ENCODE measurements at regions not wholly inside any gene's neighbourhood (a gene's known extent, or its start where the extent isn't known, plus 50 kb on each side); places are given as distances from the start of the nearest gene placed in this dataset.

GRCh38 chr21:22871692-22872091 is 1873.5 kb downstream of the NCAM2 start:
- TF ChIP-seq CTCF (IDR thresholded peaks at IDR 0.05; ENCODE audit: unreplicated experiment) = no peak
- no peak overlapping the region for H3K27ac Mint-ChIP-seq (ENCODE audit: unreplicated experiment)
- no peak for DNase-seq (ENCODE audit: low spot score)
- no peak overlapping the region for H3K4me3 Mint-ChIP-seq (ENCODE audit: unreplicated experiment)
- no peaks in the 10 kb centered on the region for H3K4me1 Mint-ChIP-seq (ENCODE audit: unreplicated experiment)
- H3K27me3 Mint-ChIP-seq (ENCODE audit: unreplicated experiment) = no peaks in the 10 kb centered on the region
- no peaks in the 10 kb centered on the region for H3K9me3 Mint-ChIP-seq (ENCODE audit: unreplicated experiment)
- no peaks in the 10 kb centered on the region for H3K36me3 Mint-ChIP-seq (ENCODE audit: low read depth, unreplicated experiment)

GRCh38 chr21:22880573-22880972 is 1882.4 kb downstream of the NCAM2 start:
- no peak for TF ChIP-seq CTCF (IDR thresholded peaks at IDR 0.05; ENCODE audit: unreplicated experiment)
- H3K9me3 Mint-ChIP-seq (ENCODE audit: unreplicated experiment) = peaks cover 5% of the 10 kb centered on the region
- no peak overlapping the region for H3K4me3 Mint-ChIP-seq (ENCODE audit: unreplicated experiment)
- no peak overlapping the region for H3K27ac Mint-ChIP-seq (ENCODE audit: unreplicated experiment)
- H3K27me3 Mint-ChIP-seq (ENCODE audit: unreplicated experiment) = no peaks in the 10 kb centered on the region
- no peaks in the 10 kb centered on the region for H3K36me3 Mint-ChIP-seq (ENCODE audit: low read depth, unreplicated experiment)
- DNase-seq (ENCODE audit: low spot score) = no peak
- peaks cover 8% of the 10 kb centered on the region for H3K4me1 Mint-ChIP-seq (ENCODE audit: unreplicated experiment)

GRCh38 chr21:22881131-22881530 is 1882.9 kb downstream of the NCAM2 start:
- H3K9me3 Mint-ChIP-seq (ENCODE audit: unreplicated experiment) = peaks cover 5% of the 10 kb centered on the region
- no peak overlapping the region for H3K4me3 Mint-ChIP-seq (ENCODE audit: unreplicated experiment)
- TF ChIP-seq CTCF (IDR thresholded peaks at IDR 0.05; ENCODE audit: unreplicated experiment) = no peak
- H3K36me3 Mint-ChIP-seq (ENCODE audit: low read depth, unreplicated experiment) = no peaks in the 10 kb centered on the region
- H3K4me1 Mint-ChIP-seq (ENCODE audit: unreplicated experiment) = peaks cover 8% of the 10 kb centered on the region
- H3K27ac Mint-ChIP-seq (ENCODE audit: unreplicated experiment) = no peak overlapping the region
- no peak for DNase-seq (ENCODE audit: low spot score)
- no peaks in the 10 kb centered on the region for H3K27me3 Mint-ChIP-seq (ENCODE audit: unreplicated experiment)

- no peak overlapping the region for H3K27ac Mint-ChIP-seq (ENCODE audit: unreplicated experiment)
- H3K9me3 Mint-ChIP-seq (ENCODE audit: unreplicated experiment) = no peaks in the 10 kb centered on the region
- DNase-seq (ENCODE audit: low spot score) = no peak
- no peak overlapping the region for H3K4me3 Mint-ChIP-seq (ENCODE audit: unreplicated experiment)
- TF ChIP-seq CTCF (IDR thresholded peaks at IDR 0.05; ENCODE audit: unreplicated experiment) = no peak
- no peaks in the 10 kb centered on the region for H3K36me3 Mint-ChIP-seq (ENCODE audit: low read depth, unreplicated experiment)
- H3K4me1 Mint-ChIP-seq (ENCODE audit: unreplicated experiment) = peaks cover 8% of the 10 kb centered on the region
- H3K27me3 Mint-ChIP-seq (ENCODE audit: unreplicated experiment) = no peaks in the 10 kb centered on the region
Observed at GRCh38 chr21:22885079-22885478, 1886.9 kb downstream of the NCAM2 start.

- no peak overlapping the region for H3K4me3 Mint-ChIP-seq (ENCODE audit: unreplicated experiment)
- H3K27ac Mint-ChIP-seq (ENCODE audit: unreplicated experiment) = no peak overlapping the region
- peaks cover 8% of the 10 kb centered on the region for H3K4me1 Mint-ChIP-seq (ENCODE audit: unreplicated experiment)
- TF ChIP-seq CTCF (IDR thresholded peaks at IDR 0.05; ENCODE audit: unreplicated experiment) = no peak
- H3K27me3 Mint-ChIP-seq (ENCODE audit: unreplicated experiment) = no peaks in the 10 kb centered on the region
- no peaks in the 10 kb centered on the region for H3K9me3 Mint-ChIP-seq (ENCODE audit: unreplicated experiment)
- no peaks in the 10 kb centered on the region for H3K36me3 Mint-ChIP-seq (ENCODE audit: low read depth, unreplicated experiment)
- no peak for DNase-seq (ENCODE audit: low spot score)
Observed at GRCh38 chr21:22885614-22886013, 1887.4 kb downstream of the NCAM2 start.

All from endothelial cell (in vitro differentiated cells).